IMR-90 (cell line): ENCODE measurements at regions not wholly inside any gene's neighbourhood (a gene's known extent, or its start where the extent isn't known, plus 50 kb on each side); places are given as distances from the start of the nearest gene placed in this dataset.

ENCODE experiments used
- ATAC-seq: fragments of 200-7000 bp; cut with Tn5 transposase; 2 replicates; pipeline ENCODE4 v1.9.1; 2020; ENCODE audit warnings: low read depth, mild to moderate bottlenecking, moderate library complexity
- BruUV-seq: library from RNA; stranded (reverse); fragments of 400-500 nt; replicated peaks from 2 replicates; lab custom pipeline; 2021; lab: Mats Ljungman, UMichigan
- CTCF ChIA-PET: fragments of 300-600 bp; formaldehyde crosslinking; extraction: SDS; loops from one replicate; lab custom pipeline; 2021; ENCODE audit warnings: antibody characterized with exemption; lab: Yijun Ruan, JAX
- POLR2A ChIA-PET: fragments of 300-600 bp; sonication (Branson Sonifier 250); formaldehyde crosslinking; loops from one replicate; lab custom pipeline; 2022; ENCODE audit warnings: antibody characterized with exemption; ENCODE audit not compliant: unreplicated experiment; lab: Charles Lee
- DNase-seq: peaks from one replicate; pipeline ENCODE4 v3.0.0; 2013
- H2AFZ ChIP-seq: replicated peaks from 2 replicates; pipeline ENCODE3; 2013; ENCODE audit warnings: low read length, mild to moderate bottlenecking; ENCODE audit not compliant: poor library complexity
- H2AK5ac ChIP-seq: 2 replicates; pipeline ENCODE4 v1.6.1; 2013; ENCODE audit warnings: low read depth, low read length, inconsistent platforms
- H2AK9ac ChIP-seq: replicated peaks from 2 replicates; pipeline ENCODE3; 2013; ENCODE audit warnings: mild to moderate bottlenecking, low read depth, low read length, moderate library complexity; ENCODE audit not compliant: poor library complexity
- H2BK120ac ChIP-seq: 2 replicates; pipeline ENCODE4 v1.6.1; 2013; ENCODE audit warnings: low read depth, low read length, inconsistent platforms
- H2BK15ac ChIP-seq: 3 replicates; pipeline ENCODE4 v1.6.1; 2013; ENCODE audit warnings: low read depth, low read length, inconsistent platforms
- H2BK20ac ChIP-seq: 2 replicates; pipeline ENCODE4 v1.6.1; 2013; ENCODE audit warnings: low read depth, mild to moderate bottlenecking, inconsistent platforms, low read length, moderate library complexity
- H2BK5ac ChIP-seq: 2 replicates; pipeline ENCODE4 v1.6.1; 2013; ENCODE audit warnings: mild to moderate bottlenecking, low read depth, low read length, inconsistent platforms; ENCODE audit not compliant: poor library complexity, severe bottlenecking
- H3K14ac ChIP-seq: replicated peaks from 2 replicates; pipeline ENCODE4 v1.6.1; 2013; ENCODE audit warnings: low read depth, low read length, inconsistent platforms
- H3K18ac ChIP-seq: 2 replicates; pipeline ENCODE4 v1.6.1; 2013; ENCODE audit warnings: low read depth, low read length, control low read depth
- H3K23ac ChIP-seq: 2 replicates; pipeline ENCODE4 v1.6.1; 2013; ENCODE audit warnings: low read depth, low read length, inconsistent platforms
- H3K27ac ChIP-seq: 2 replicates; pipeline ENCODE4 v1.5.1; 2013; ENCODE audit warnings: mild to moderate bottlenecking, control low read depth, low read length; ENCODE audit not compliant: insufficient read depth
- H3K27me3 ChIP-seq: 2 replicates; pipeline ENCODE4 v1.6.1; 2013; ENCODE audit warnings: low read length; ENCODE audit not compliant: control insufficient read depth, insufficient read depth
- H3K36me3 ChIP-seq: 2 replicates; pipeline ENCODE4 v1.6.1; 2013; ENCODE audit warnings: low read length, mixed read lengths; ENCODE audit not compliant: control insufficient read depth, insufficient read depth
- H3K4ac ChIP-seq: 2 replicates; pipeline ENCODE4 v1.6.1; 2013; ENCODE audit warnings: low read depth, low read length, inconsistent platforms
- H3K4me1 ChIP-seq: 2 replicates; pipeline ENCODE4 v1.6.1; 2013; ENCODE audit warnings: low read length, mixed read lengths; ENCODE audit not compliant: control insufficient read depth, insufficient read depth
- H3K4me2 ChIP-seq: 2 replicates; pipeline ENCODE4 v1.6.1; 2013; ENCODE audit warnings: low read depth, mild to moderate bottlenecking, control low read depth, low read length, moderate library complexity
- H3K4me3 ChIP-seq: 2 replicates; pipeline ENCODE4 v1.5.1; 2013; ENCODE audit warnings: low read depth, mild to moderate bottlenecking, control low read depth, low read length, moderate library complexity; ENCODE audit not compliant: insufficient read depth
- H3K56ac ChIP-seq: 2 replicates; pipeline ENCODE4 v1.6.1; 2013; ENCODE audit warnings: low read length, inconsistent platforms; ENCODE audit not compliant: insufficient read depth; ENCODE audit errors: extremely low read depth
- H3K79me1 ChIP-seq, 2 experiments: 2 replicates each; pipeline ENCODE4 v1.6.1; 2013; ENCODE audit warnings: low read length in 2 of 2, inconsistent platforms in 1 of 2, low read depth in 1 of 2
- H3K9ac ChIP-seq: 2 replicates; pipeline ENCODE4 v1.6.1; 2013; ENCODE audit warnings: low read depth, low read length, control low read depth
- H3K9me1 ChIP-seq: 2 replicates; pipeline ENCODE4 v1.6.1; 2013; ENCODE audit warnings: low read length, inconsistent platforms; ENCODE audit not compliant: insufficient read depth
- H3K9me3 ChIP-seq: 2 replicates; pipeline ENCODE4 v1.6.1; 2013; ENCODE audit warnings: low read length; ENCODE audit not compliant: control insufficient read depth, insufficient read depth
- H4K20me1 ChIP-seq: 2 replicates; pipeline ENCODE4 v1.6.1; 2013; ENCODE audit warnings: low read length, inconsistent platforms; ENCODE audit not compliant: insufficient read depth
- H4K5ac ChIP-seq: 2 replicates; pipeline ENCODE4 v1.6.1; 2013; ENCODE audit warnings: mild to moderate bottlenecking, low read depth, low read length, control low read depth
- H4K8ac ChIP-seq, 2 experiments: 2 replicates each; pipeline ENCODE4 v1.6.1; 2013; ENCODE audit warnings: low read depth in 2 of 2, low read length in 2 of 2, control low read depth in 1 of 2, inconsistent platforms in 1 of 2
- H4K91ac ChIP-seq: 2 replicates; pipeline ENCODE4 v1.6.1; 2013; ENCODE audit warnings: low read depth, low read length, inconsistent platforms; ENCODE audit not compliant: insufficient read depth
- CHD1 ChIP-seq: IDR thresholded peaks from 2 replicates; pipeline ENCODE4 v1.6.1; 2012; ENCODE audit warnings: low read depth, low read length, improper control_type of control experiment
- ELK1 ChIP-seq: fragments of 150-350 bp; IDR thresholded peaks from 2 replicates; pipeline ENCODE4 v1.6.1; 2016; ENCODE audit warnings: low read depth, mild to moderate bottlenecking, low read length, moderate library complexity, borderline replicate concordance
- WGBS, 2 experiments: methylation state at CpG; one replicate each; pipeline versions ENCODE4 v1.1.5 to v1.1.7; 2013; ENCODE audit warnings: missing lambda C conversion rate in 2 of 2; ENCODE audit not compliant: insufficient read length in 1 of 2; ENCODE audit errors: extremely low coverage in 2 of 2; 5-methylcytosine and 5-hydroxymethylcytosine counted together
- dilution Hi-C: fragments of 300-500 bp; cut with HindIII; formaldehyde crosslinking; loops from one replicate; pipeline ENCODE4 v1.14.3; 2018; ENCODE audit warnings: low sequenced_read_pairs; ENCODE audit not compliant: unreplicated experiment
- in situ Hi-C: fragments of 300-500 bp; cut with MboI; formaldehyde crosslinking; loops from 3 replicates; pipeline ENCODE4 v1.14.3; 2019; ENCODE audit warnings: low sequenced_read_pairs, inconsistent platforms, mixed read lengths
- intact Hi-C: fragments of 100-400 bp; cut with micrococcal nuclease; formaldehyde crosslinking; loops from 2 replicates; pipeline ENCODE4 v1.10.0; 2022

- DNase-seq (no peak), ATAC-seq (no peak)
- in situ Hi-C loops (no loop called here), intact Hi-C loops (no loop called here), dilution Hi-C loops (no loop called here)
- no peaks in the 10 kb centered on the region for H3K9me1 ChIP-seq
- no peak overlapping the region for H3K27ac ChIP-seq
- H3K36me3 ChIP-seq, result no peaks in the 10 kb centered on the region
- H3K27me3 ChIP-seq, result no peaks in the 10 kb centered on the region
- H3K79me1 ChIP-seq, result no peaks in the 10 kb centered on the region
- no peak overlapping the region for H2BK5ac ChIP-seq
- POLR2A ChIA-PET, result no interaction called here
- H3K9ac ChIP-seq, result no peak overlapping the region
- H4K5ac ChIP-seq, result no peak overlapping the region
- H3K18ac ChIP-seq, result no peak overlapping the region
- TF ChIP-seq CHD1 (no peak), ELK1 (no peak)
- H2BK20ac ChIP-seq, result no peak overlapping the region
- H4K8ac ChIP-seq, result no peak overlapping the region
- H2AK5ac ChIP-seq, result no peak overlapping the region
- H3K4me2 ChIP-seq, result no peak overlapping the region
- H2BK120ac ChIP-seq, result no peak overlapping the region
- H2BK15ac ChIP-seq, result no peak overlapping the region
- CTCF ChIA-PET, result no interaction called here
- no peak overlapping the region for H4K91ac ChIP-seq
- H3K4me1 ChIP-seq, result no peaks in the 10 kb centered on the region
- H4K20me1 ChIP-seq, result no peaks in the 10 kb centered on the region
- no TSS peak for BruUV-seq
- H3K14ac ChIP-seq, result no peak overlapping the region
- no peak overlapping the region for H3K4ac ChIP-seq
- H3K9me3 ChIP-seq, result no peaks in the 10 kb centered on the region
- no peak overlapping the region for H2AK9ac ChIP-seq
- H3K23ac ChIP-seq, result no peak overlapping the region
- H3K56ac ChIP-seq, result no peak overlapping the region
- H2AFZ ChIP-seq, result no peak overlapping the region
- no CpG with 5 or more reads among the region's 3 CpGs for WGBS, 2 experiments
- no peak overlapping the region for H3K4me3 ChIP-seq
Measured at GRCh38 chr2:195238826-195239225, 418.2 kb upstream of the SLC39A10 start.
